HepG2 (cell line): ENCODE measurements at regions not wholly inside any gene's neighbourhood (a gene's known extent, or its start where the extent isn't known, plus 50 kb on each side); places are given as distances from the start of the nearest gene placed in this dataset.

Source experiments
- ATAC-seq: fragments of 200-7000 bp; cut with Tn5 transposase; 3 replicates; pipeline ENCODE4 v1.9.1; 2020; ENCODE audit warnings: mild to moderate bottlenecking, moderate library complexity
- BruUV-seq: library from RNA; stranded (reverse); fragments of 400-500 nt; replicated peaks from 2 replicates; lab custom pipeline; 2021; lab: Mats Ljungman, UMichigan
- CTCF ChIA-PET: fragments of 300-600 bp; formaldehyde crosslinking; extraction: SDS; loops from one replicate; lab custom pipeline; 2021; ENCODE audit warnings: low total read pairs, inconsistent platforms, low intra/inter-chr PET ratio; lab: Yijun Ruan, JAX
- POLR2A ChIA-PET: fragments of 350-600 bp; sonication (Branson Sonifier 250); formaldehyde crosslinking; loops from one replicate; lab custom pipeline; 2020; ENCODE audit warnings: antibody characterized with exemption, inconsistent platforms; lab: Yijun Ruan, JAX
- DNase-seq: peaks from one replicate; pipeline ENCODE4 v3.0.0-alpha.2; 2015; ENCODE audit warnings: low spot score
- FAIRE-seq: peaks from 3 replicates; lab custom pipeline; 2011; peaks lifted over from hg19 to GRCh38; lab: Jason Lieb, UNC
- H2AFZ ChIP-seq: one replicate; pipeline ENCODE4 v1.6.1; 2011; ENCODE audit warnings: low read length, inconsistent platforms
- H3K27ac ChIP-seq: fragments of 300-600 bp; 3 replicates; pipeline ENCODE4 v1.8.0; 2011; ENCODE audit warnings: mixed run types, mild to moderate bottlenecking, mixed read lengths, low read length, inconsistent platforms; ENCODE audit not compliant: insufficient read depth; ENCODE audit errors: extremely low read length
- H3K27me3 ChIP-seq, 2 experiments: fragments of 200-600 bp in 1 of 2; 2 replicates in 1 of 2; 3 replicates in 1 of 2; pipeline versions ENCODE4 v1.6.0 to v1.8.0; 2011; ENCODE audit warnings: low read length in 2 of 2, mild to moderate bottlenecking in 2 of 2, moderate library complexity in 2 of 2, inconsistent platforms in 1 of 2; ENCODE audit not compliant: insufficient read depth in 2 of 2, control insufficient read depth in 1 of 2
- H3K36me3 ChIP-seq, 2 experiments: fragments of 200-600 bp in 1 of 2; replicated peaks in 1 of 2; 2 replicates in 1 of 2; 3 replicates in 1 of 2; pipeline versions ENCODE4 v1.5.1 to v1.8.0; 2011; ENCODE audit warnings: low read length in 2 of 2, inconsistent platforms in 1 of 2; ENCODE audit not compliant: insufficient read depth in 2 of 2, control insufficient read depth in 1 of 2
- H3K4me1 ChIP-seq: 2 replicates; pipeline ENCODE4 v1.5.1; 2012; ENCODE audit warnings: low read length, inconsistent platforms; ENCODE audit not compliant: insufficient read depth
- H3K4me2 ChIP-seq: 2 replicates; pipeline ENCODE4 v1.6.0; 2011; ENCODE audit warnings: low read depth, low read length, inconsistent platforms
- H3K4me3 ChIP-seq, 3 experiments: fragments of 200-600 bp in 1 of 3; sonication (generic), shearing (Covaris generic) in 1 of 3; replicated peaks in 1 of 3; 2 replicates each; pipeline ENCODE4 v1.5.1; 2011 to 2016; ENCODE audit warnings: low read length in 3 of 3, inconsistent platforms in 2 of 3, low read depth in 2 of 3, mild to moderate bottlenecking in 2 of 3, control low read depth in 1 of 3, mixed read lengths in 1 of 3; ENCODE audit not compliant: insufficient read depth in 1 of 3
- H3K79me2 ChIP-seq: one replicate; pipeline ENCODE4 v1.6.1; 2011; ENCODE audit warnings: low read length, inconsistent platforms; ENCODE audit not compliant: insufficient read depth
- H3K9ac ChIP-seq: 2 replicates; pipeline ENCODE4 v1.6.0; 2011; ENCODE audit warnings: mild to moderate bottlenecking, low read depth, low read length, inconsistent platforms; ENCODE audit not compliant: insufficient read depth
- H3K9me3 ChIP-seq: 2 replicates; pipeline ENCODE4 v1.5.1; 2012; ENCODE audit warnings: mild to moderate bottlenecking, low read length
- H4K20me1 ChIP-seq: 2 replicates; pipeline ENCODE4 v1.6.0; 2011; ENCODE audit warnings: inconsistent platforms, mild to moderate bottlenecking, low read length, moderate library complexity; ENCODE audit not compliant: insufficient read depth
- AFF4 ChIP-seq: sonication (generic); formaldehyde crosslinking; IDR thresholded peaks from 2 replicates; pipeline ENCODE4 v1.4.0; 2020; ENCODE audit warnings: missing genetic modification reagents
- CSRNP1 ChIP-seq: sonication (generic); formaldehyde crosslinking; IDR thresholded peaks from 2 replicates; pipeline ENCODE4 v1.8.1; 2023; ENCODE audit warnings: mild to moderate bottlenecking, missing genetic modification reagents
- GATA4 ChIP-seq: sonication (generic); IDR thresholded peaks from 2 replicates; pipeline ENCODE4 v1.6.1; 2016; ENCODE audit warnings: antibody characterized with exemption, low read depth, borderline replicate concordance
- JDP2 ChIP-seq: sonication (generic); formaldehyde crosslinking; IDR thresholded peaks from 2 replicates; pipeline ENCODE4 v1.8.1; 2022; ENCODE audit warnings: missing genetic modification reagents, borderline replicate concordance
- KDM5A ChIP-seq: fragments of 200-600 bp; sonication (generic); IDR thresholded peaks from 2 replicates; pipeline ENCODE4 v1.7.0; 2018; ENCODE audit warnings: antibody characterized with exemption, mild to moderate bottlenecking, low read length, borderline replicate concordance
- NFYB ChIP-seq: sonication (generic); formaldehyde crosslinking; IDR thresholded peaks from 2 replicates; pipeline ENCODE4 v1.4.0; 2020; ENCODE audit warnings: missing genetic modification reagents
- NRL ChIP-seq: sonication (generic); formaldehyde crosslinking; IDR thresholded peaks from 2 replicates; pipeline ENCODE4 v1.5.0; 2020; ENCODE audit warnings: missing genetic modification reagents, mild to moderate bottlenecking, moderate library complexity, borderline replicate concordance
- PPARG ChIP-seq: conservative IDR thresholded peaks from 2 replicates; pipeline ENCODE4 v1.6.1; 2016; ENCODE audit warnings: missing biosample characterization, missing genetic modification reagents
- RBAK ChIP-seq: sonication (generic); formaldehyde crosslinking; IDR thresholded peaks from 2 replicates; pipeline ENCODE4 v1.5.1; 2020; ENCODE audit warnings: mild to moderate bottlenecking, missing genetic modification reagents
- RFX3 ChIP-seq: IDR thresholded peaks from 2 replicates; pipeline ENCODE4 v1.6.1; 2016; ENCODE audit warnings: missing biosample characterization, missing genetic modification reagents
- TERF1 ChIP-seq: sonication (generic); formaldehyde crosslinking; IDR thresholded peaks from 2 replicates; pipeline ENCODE4 v1.8.0; 2022; ENCODE audit warnings: mild to moderate bottlenecking, missing genetic modification reagents, moderate library complexity
- YEATS4 ChIP-seq: sonication (generic); formaldehyde crosslinking; IDR thresholded peaks from 2 replicates; pipeline ENCODE4 v1.4.0; 2020; ENCODE audit warnings: missing genetic modification reagents, borderline replicate concordance
- ZBTB25 ChIP-seq: IDR thresholded peaks from 2 replicates; pipeline ENCODE4 v1.6.1; 2018; ENCODE audit warnings: missing genetic modification reagents
- ZBTB44 ChIP-seq: sonication (generic); formaldehyde crosslinking; IDR thresholded peaks from 2 replicates; pipeline ENCODE4 v1.4.0; 2020; ENCODE audit warnings: missing genetic modification reagents
- ZNF138 ChIP-seq: sonication (generic); formaldehyde crosslinking; IDR thresholded peaks from 2 replicates; pipeline ENCODE4 v1.5.0; 2020; ENCODE audit warnings: mild to moderate bottlenecking, low read depth, missing genetic modification reagents
- ZNF30 ChIP-seq: sonication (generic); formaldehyde crosslinking; IDR thresholded peaks from 2 replicates; pipeline ENCODE4 v1.5.0; 2020; ENCODE audit warnings: mild to moderate bottlenecking, missing genetic modification reagents
- ZSCAN29 ChIP-seq: sonication (generic); formaldehyde crosslinking; conservative IDR thresholded peaks from 2 replicates; pipeline ENCODE4 v1.4.0; 2020; ENCODE audit warnings: mild to moderate bottlenecking, missing genetic modification reagents
- WGBS: methylation state at CpG from one replicate; pipeline ENCODE4 v1.1.6; 2017; ENCODE audit warnings: low lambda C conversion rate; 5-methylcytosine and 5-hydroxymethylcytosine counted together
- in situ Hi-C: cut with HindIII; loops from 2 replicates; pipeline ENCODE4 v1.10.0; 2017; ENCODE audit warnings: low pct_unique_long_range_greater_than_20kb; ENCODE audit not compliant: extremely low pct_ligation_motif_present
- intact Hi-C: fragments of 100-400 bp; cut with micrococcal nuclease; formaldehyde crosslinking; loops from one replicate; pipeline ENCODE4 v1.10.0; 2022; ENCODE audit not compliant: unreplicated experiment

- CTCF ChIA-PET, result no interaction called here
- H3K36me3 ChIP-seq, result no peaks in the 10 kb centered on the region
- TF ChIP-seq ZBTB25 (CRISPR knock-in tag) (no peak), KDM5A (no peak), TERF1 (no peak), RBAK (CRISPR knock-in tag) (no peak), RFX3 (CRISPR knock-in tag) (no peak), NFYB (CRISPR knock-in tag) (no peak), ZSCAN29 (CRISPR knock-in tag) (no peak), AFF4 (CRISPR knock-in tag) (no peak), NRL (CRISPR knock-in tag) (no peak), ZNF138 (CRISPR knock-in tag) (no peak), ZBTB44 (CRISPR knock-in tag) (no peak), ZNF30 (CRISPR knock-in tag) (no peak), PPARG (CRISPR knock-in tag) (no peak), CSRNP1 (CRISPR knock-in tag) (no peak), GATA4 (no peak), JDP2 (CRISPR knock-in tag) (no peak), YEATS4 (no peak)
Measured at GRCh38 chr6:21371061-21371460, 222.5 kb upstream of the SOX4 start.

More at GRCh38 chr6:21371061-21371460, 222.5 kb upstream of the SOX4 start:
- no peak overlapping the region for H3K4me2 ChIP-seq
- intact Hi-C loops, result no loop called here
- H2AFZ ChIP-seq, result no peak overlapping the region
- H3K9ac ChIP-seq, result no peak overlapping the region
- in situ Hi-C loops, result no loop called here
- DNase-seq, result no peak
- no peaks in the 10 kb centered on the region for H3K79me2 ChIP-seq
- H3K9me3 ChIP-seq, result no peaks in the 10 kb centered on the region
- WGBS, result 0% methylated on average over 1 of the region's 1 CpG
- H3K4me3 ChIP-seq, result no peak overlapping the region
- no peak for ATAC-seq
- no peak for FAIRE-seq
- no peak overlapping the region for H3K27ac ChIP-seq
- POLR2A ChIA-PET, result no interaction called here
- BruUV-seq, result no TSS peak
- no peaks in the 10 kb centered on the region for H3K27me3 ChIP-seq
- H3K4me1 ChIP-seq, result peaks cover 47% of the 10 kb centered on the region
- no peaks in the 10 kb centered on the region for H4K20me1 ChIP-seq
